ENCODE measurements at regions not wholly inside any gene's neighbourhood (a gene's known extent, or its start where the extent isn't known, plus 50 kb on each side); places are given as distances from the start of the nearest gene placed in this dataset.

GRCh38 chr2:150812664-150813367, 325.3 kb upstream of the RND3 start:
- TF ChIP-seq, protein P1, sequence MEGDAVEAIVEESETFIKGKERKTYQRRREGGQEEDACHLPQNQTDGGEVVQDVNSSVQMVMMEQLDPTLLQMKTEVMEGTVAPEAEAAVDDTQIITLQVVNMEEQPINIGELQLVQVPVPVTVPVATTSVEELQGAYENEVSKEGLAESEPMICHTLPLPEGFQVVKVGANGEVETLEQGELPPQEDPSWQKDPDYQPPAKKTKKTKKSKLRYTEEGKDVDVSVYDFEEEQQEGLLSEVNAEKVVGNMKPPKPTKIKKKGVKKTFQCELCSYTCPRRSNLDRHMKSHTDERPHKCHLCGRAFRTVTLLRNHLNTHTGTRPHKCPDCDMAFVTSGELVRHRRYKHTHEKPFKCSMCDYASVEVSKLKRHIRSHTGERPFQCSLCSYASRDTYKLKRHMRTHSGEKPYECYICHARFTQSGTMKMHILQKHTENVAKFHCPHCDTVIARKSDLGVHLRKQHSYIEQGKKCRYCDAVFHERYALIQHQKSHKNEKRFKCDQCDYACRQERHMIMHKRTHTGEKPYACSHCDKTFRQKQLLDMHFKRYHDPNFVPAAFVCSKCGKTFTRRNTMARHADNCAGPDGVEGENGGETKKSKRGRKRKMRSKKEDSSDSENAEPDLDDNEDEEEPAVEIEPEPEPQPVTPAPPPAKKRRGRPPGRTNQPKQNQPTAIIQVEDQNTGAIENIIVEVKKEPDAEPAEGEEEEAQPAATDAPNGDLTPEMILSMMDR (IDR thresholded peaks at IDR 0.05) = no peak
- no peak for TF ChIP-seq POLR2A (IDR thresholded peaks at IDR 0.05)

All from prostate gland (tissue), 2 donors.